Urinary bladder (tissue), 3 donors: ENCODE measurements at regions not wholly inside any gene's neighbourhood (a gene's known extent, or its start where the extent isn't known, plus 50 kb on each side); places are given as distances from the start of the nearest gene placed in this dataset.

Source experiments
- DNase-seq: peaks from one replicate; pipeline ENCODE4 v3.0.0-alpha.2; 2015; ENCODE audit errors: extremely low spot score
- H3K27ac ChIP-seq: one replicate; pipeline ENCODE4 v1.5.1; 2013; ENCODE audit warnings: low read depth, mild to moderate bottlenecking, moderate library complexity
- H3K36me3 ChIP-seq: one replicate; pipeline ENCODE4 v1.6.1; 2013; ENCODE audit warnings: mild to moderate bottlenecking, moderate library complexity; ENCODE audit not compliant: insufficient read depth
- H3K4me1 ChIP-seq: one replicate; pipeline ENCODE4 v1.6.1; 2013; ENCODE audit warnings: mild to moderate bottlenecking, moderate library complexity; ENCODE audit not compliant: insufficient read depth
- H3K4me3 ChIP-seq: one replicate; pipeline ENCODE4 v1.5.1; 2013; ENCODE audit warnings: low read depth, low read length
- WGBS: extraction: QIAGEN DNeasy Blood & Tissue Kit; methylation state at CpG from one replicate; pipeline ENCODE4 v1.1.7; 2013; 5-methylcytosine and 5-hydroxymethylcytosine counted together
- donor health status: healthy with polysubstance abuse.
- donor health status: healthy.

DNA sequence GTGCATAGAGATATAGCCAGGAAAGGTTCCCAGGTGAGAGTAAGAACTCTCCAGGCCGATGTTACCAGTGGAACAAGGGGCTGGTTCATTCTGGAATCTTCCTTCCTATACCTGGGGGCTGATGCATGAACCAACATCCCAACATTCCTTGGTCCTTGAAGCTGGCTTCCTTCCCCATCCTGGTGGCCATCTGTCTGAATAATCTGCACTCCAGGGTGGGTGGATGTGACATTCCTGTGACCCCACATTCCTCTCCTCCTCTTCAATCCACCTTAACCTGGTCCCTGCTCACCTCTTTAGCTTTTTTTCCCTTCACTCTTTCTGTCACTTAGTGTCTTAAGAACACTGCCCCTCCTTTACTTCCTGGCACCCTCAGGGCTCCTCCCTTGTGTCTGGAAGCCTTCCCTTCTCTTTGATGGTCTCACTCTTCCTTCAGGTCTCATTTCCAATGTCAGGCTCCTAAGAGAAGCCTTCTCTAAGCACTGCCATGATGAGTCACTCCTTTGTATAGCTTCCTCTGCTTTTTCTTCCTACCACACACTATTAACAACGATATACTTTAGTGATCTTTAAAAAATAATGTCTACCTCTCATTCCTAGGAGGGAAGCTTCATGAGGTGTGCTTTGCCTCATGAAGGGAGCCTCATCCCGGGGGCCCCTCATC is 80.3 kb downstream of the BOD1 start:
- Histone ChIP-seq H3K4me1 (no peaks in the 10 kb centered on the region), H3K27ac (no peak overlapping the region), H3K4me3 (no peak overlapping the region), H3K36me3 (no peaks in the 10 kb centered on the region)
- WGBS, result 85% methylated on average over 3 of the region's 3 CpGs
- DNase-seq, result no peak

DNA sequence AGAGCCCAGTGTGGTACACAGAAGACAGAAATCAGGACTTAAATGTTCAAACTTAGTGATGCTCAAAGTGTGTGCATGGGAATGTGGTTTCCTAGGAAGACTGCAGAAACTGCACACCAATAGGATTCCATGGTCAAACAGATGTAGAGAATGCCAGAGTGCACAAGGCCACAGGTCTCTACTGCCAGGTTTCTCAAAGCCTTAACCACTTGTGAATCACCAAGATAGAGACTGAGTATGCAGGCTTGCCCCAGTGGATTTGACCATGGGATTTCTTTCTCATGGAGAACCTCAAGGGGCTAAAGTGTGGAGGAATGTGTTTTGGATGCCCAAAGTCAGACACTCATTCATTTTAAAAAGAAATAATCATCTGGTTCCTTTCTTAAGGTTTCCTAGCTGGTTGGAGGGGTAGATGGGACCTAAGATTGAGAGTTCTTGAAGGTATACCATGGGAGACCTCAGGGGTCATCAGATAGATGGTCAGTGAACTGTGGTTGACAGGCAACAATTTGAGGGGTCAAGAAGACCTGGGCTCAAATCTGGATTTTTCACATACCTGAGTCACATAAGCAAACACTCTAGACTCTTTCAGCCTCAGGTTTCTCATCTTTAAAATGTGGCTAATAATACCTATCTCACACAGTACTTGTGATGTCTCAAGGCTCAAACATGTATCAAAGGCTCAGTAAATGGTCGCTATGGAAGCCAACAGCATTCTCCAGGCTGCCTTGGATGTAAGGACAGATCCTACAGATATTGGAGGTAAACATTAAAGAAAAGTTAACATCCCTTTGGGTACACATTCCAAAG is 81.1 kb downstream of the BOD1 start:
- 84% methylated on average over 1 of the region's 1 CpG for WGBS
- no peak for DNase-seq
- Histone ChIP-seq H3K27ac (no peak overlapping the region), H3K36me3 (no peaks in the 10 kb centered on the region), H3K4me3 (no peak overlapping the region), H3K4me1 (no peaks in the 10 kb centered on the region)

DNA sequence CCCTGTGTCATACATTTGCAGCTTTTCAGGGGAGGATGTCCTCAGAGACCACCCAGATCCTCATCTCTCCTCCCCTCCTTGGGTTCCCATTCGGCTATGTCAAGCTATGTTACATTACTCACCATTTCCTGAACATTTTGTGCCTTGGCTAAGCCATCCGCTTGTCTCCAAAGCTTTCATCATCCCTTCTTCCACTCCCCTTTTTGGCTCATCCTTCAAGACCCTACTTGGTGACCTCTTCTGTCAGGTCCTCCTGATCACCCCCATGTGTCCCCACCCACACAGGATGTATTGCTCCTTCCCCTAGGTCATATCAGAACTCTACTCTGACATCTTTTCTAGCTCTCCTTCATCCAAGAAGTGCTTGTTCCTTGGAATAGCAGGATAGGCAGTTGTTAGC is 81.8 kb downstream of the BOD1 start:
- H3K27ac ChIP-seq, result no peak overlapping the region
- H3K4me1 ChIP-seq, result no peaks in the 10 kb centered on the region
- DNase-seq, result no peak
- H3K4me3 ChIP-seq, result no peak overlapping the region
- H3K36me3 ChIP-seq, result no peaks in the 10 kb centered on the region
- 81% methylated on average over 2 of the region's 2 CpGs for WGBS

DNA sequence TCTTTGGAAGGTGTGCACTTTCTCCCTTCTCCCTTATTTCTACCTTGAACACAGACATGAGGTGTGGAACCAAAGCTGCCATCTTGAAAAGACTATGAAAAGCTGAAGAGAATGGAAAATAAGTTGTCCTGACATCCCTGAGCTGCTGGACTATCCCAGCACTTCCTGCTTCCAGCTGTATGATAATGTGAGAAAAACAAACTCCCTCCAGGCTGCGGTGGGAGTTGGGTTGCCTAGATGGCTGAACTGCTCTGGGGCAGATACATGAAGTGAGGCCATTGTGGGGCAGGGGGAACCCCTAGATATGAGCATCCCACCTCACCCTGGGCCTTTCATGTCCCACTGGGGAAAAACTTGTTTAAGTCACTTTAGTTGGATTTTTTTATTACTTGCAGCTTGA is 82.4 kb downstream of the BOD1 start:
- no peak overlapping the region for H3K4me3 ChIP-seq
- 0% methylated on average over 1 of the region's 1 CpG for WGBS
- no peak for DNase-seq
- H3K36me3 ChIP-seq, result no peaks in the 10 kb centered on the region
- no peak overlapping the region for H3K27ac ChIP-seq
- no peaks in the 10 kb centered on the region for H3K4me1 ChIP-seq

DNA sequence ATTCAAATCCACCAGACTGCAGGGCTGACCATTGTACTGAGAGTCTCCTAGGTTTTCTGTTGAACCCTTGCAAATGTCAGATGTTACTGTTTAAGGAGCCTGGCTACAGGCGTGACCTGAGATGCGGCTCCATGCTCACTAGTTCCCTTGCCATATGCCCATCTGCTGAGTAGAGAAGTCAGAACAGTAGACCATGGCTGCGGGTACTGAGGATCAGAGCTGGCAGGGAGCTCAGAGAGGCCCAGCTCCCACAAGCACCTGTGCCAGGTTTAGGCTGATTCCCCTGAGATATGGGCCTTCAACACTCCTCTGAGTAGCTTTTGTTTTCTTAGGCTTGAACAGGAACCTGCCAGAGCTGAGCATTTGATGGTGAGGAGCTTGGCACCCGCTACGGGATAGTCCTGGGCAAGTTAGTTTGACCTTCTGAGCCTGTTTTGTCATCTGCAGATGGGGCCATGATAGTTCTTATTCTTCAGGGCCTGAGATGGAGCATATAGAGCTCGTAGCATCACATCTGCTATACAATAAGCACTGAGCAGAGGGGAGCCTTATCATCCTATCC is 83.7 kb downstream of the BOD1 start:
- H3K27ac ChIP-seq, result no peak overlapping the region
- H3K4me3 ChIP-seq, result no peak overlapping the region
- H3K4me1 ChIP-seq, result no peaks in the 10 kb centered on the region
- DNase-seq, result no peak
- H3K36me3 ChIP-seq, result no peaks in the 10 kb centered on the region
- WGBS, result 92% methylated on average over 6 of the region's 6 CpGs

DNA sequence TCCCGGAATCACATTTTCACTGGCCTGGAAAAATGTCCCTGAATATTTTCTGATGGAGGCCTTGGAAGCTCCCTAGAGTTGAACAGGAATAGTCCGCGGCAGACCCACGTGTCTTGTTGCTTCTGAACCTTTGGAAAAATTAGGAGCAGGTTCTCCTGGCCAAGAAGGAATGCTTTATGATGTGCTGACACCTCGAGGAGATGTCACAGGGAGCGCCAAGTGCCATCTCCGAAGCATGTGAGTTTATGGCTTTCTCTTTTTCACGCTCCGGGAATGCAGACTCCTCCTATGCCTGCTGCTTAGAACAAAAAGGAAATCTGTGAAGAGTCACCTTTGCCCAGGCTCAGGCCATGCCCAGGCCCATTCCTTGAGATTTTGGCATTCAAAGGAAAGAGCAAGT is 84.6 kb downstream of the BOD1 start:
- Histone ChIP-seq H3K27ac (no peak overlapping the region), H3K36me3 (no peaks in the 10 kb centered on the region), H3K4me1 (no peaks in the 10 kb centered on the region), H3K4me3 (no peak overlapping the region)
- DNase-seq, result no peak
- 67% methylated on average over 9 of the region's 9 CpGs for WGBS

DNA sequence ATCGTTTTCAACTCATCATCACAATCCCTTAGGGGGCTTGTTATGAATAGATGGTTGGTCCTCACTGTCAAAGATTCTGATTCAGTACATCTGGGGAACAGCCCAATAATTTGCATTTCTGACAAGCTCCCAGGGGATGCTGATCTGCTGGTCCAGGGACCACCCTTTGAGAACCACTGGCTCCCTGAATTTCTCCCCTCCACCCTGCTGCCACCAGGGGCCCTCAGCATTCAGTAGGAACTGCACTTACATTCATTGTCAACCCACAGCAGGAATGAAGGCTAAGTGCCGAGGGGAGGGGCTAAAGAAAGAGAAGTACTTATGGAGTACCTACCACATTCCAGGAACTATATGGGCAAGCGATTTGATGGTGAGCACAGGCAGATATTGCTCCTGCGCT is 85.9 kb downstream of the BOD1 start:
- no peak for DNase-seq
- WGBS, result 82% methylated on average over 4 of the region's 4 CpGs
- Histone ChIP-seq H3K4me1 (no peaks in the 10 kb centered on the region), H3K4me3 (no peak overlapping the region), H3K36me3 (no peaks in the 10 kb centered on the region), H3K27ac (no peak overlapping the region)

DNA sequence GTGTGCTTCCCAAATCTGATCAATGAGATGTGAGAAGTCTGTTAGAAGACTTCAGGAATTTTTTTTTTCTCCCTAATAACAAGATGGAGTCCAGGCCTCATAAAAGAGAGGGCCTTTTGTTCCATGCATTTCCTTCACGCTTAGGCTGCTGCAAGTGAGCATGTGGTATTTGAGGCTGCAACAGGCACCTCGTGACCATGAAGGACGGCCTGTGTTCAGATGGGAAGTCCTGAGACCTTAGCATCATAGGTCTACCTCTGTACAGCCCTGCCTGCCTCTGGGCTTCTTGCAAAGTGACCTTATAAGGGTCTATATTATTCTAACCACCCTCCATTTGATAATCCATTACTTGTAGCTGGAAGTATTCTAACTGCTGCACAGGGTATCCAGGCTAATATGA is 86.6 kb downstream of the BOD1 start:
- Histone ChIP-seq H3K36me3 (no peaks in the 10 kb centered on the region), H3K4me3 (no peak overlapping the region), H3K27ac (no peak overlapping the region), H3K4me1 (no peaks in the 10 kb centered on the region)
- no peak for DNase-seq
- WGBS, result 93% methylated on average over 3 of the region's 3 CpGs

DNA sequence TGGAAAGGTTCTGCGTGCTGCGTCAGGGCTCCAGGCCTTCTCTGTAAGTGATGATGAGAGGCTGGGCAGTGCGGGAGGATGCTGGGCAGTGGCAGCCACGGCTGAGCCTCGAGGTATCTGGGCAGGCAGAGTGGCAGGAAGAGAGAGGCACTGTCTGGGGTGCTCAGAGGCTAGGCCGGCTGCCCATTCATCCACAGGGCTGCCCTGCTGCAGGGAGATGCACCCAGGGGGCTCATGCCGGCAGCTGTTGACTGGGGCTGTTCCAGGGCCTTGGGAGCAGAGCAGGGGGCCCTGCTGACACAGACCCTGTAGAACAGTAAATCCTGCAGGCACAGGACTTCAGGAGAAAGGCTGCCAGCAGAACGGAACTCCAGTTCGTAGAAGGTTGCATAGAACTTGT is 88.8 kb downstream of the BOD1 start:
- H3K27ac ChIP-seq, result no peak overlapping the region
- H3K36me3 ChIP-seq, result no peaks in the 10 kb centered on the region
- 85% methylated on average over 9 of the region's 9 CpGs for WGBS
- H3K4me3 ChIP-seq, result no peak overlapping the region
- no peaks in the 10 kb centered on the region for H3K4me1 ChIP-seq
- DNase-seq, result no peak

DNA sequence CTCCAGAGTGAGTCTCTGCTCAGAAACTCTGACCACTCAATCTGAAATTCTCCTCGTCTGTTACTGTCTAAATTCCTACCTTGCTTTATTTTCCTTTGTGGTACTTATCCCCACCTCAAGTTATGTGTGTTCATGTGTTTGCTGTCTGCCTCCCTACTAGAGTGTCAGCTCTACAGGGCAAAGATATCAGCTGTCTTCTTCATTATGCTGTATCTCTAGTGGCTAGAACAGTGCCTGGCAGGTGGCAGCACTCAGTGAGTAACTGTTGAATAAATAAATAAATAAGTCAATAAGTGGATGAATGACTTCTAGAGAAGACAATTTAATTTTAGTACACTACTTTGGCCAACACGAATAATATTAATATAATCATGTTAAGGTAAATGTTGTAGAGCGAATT is 92.3 kb downstream of the BOD1 start:
- no peaks in the 10 kb centered on the region for H3K4me1 ChIP-seq
- H3K36me3 ChIP-seq, result no peaks in the 10 kb centered on the region
- no peak overlapping the region for H3K4me3 ChIP-seq
- no peak overlapping the region for H3K27ac ChIP-seq
- 80% methylated on average over 3 of the region's 3 CpGs for WGBS
- DNase-seq, result no peak

DNA sequence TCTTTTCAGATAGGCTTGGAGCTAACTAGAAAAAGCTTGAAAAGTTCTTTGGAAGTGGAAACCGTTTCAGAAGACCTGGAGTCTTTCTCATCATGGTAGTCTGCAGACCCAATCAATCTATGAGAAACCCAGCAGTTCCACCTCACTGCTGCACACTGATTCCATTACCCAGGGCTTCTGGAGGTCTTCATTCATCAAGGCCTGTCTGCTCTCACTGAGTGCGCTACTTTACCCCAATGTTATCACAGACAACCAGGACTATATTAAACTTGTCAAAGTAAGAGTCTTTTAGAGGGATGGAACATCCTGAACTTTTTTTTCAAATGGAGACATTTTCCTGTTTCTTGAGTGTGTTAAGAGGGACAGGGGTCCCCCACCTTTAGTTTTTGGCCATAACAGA is 93.1 kb downstream of the BOD1 start:
- no peaks in the 10 kb centered on the region for H3K36me3 ChIP-seq
- no peaks in the 10 kb centered on the region for H3K4me1 ChIP-seq
- H3K4me3 ChIP-seq, result no peak overlapping the region
- WGBS, result 70% methylated on average over 2 of the region's 2 CpGs
- DNase-seq, result no peak
- H3K27ac ChIP-seq, result no peak overlapping the region

DNA sequence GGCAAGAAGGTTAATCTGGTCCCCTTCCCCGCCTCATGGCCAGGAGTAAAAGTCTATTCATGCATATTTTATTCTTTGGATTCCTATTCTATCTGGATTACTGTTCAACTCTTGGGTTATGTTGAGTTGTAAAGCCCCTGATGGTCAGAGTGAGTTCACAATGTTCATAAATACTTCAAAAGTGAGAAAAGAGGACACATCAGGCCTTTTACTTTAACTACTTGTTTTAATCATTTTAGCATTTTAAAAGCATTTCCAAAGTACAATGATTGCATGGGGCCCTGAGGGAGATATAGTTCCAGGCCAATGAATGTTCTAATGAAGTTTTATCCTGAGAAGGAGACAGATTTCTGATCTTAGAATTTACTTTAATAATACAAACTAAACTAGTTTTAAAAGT is 93.9 kb downstream of the BOD1 start:
- DNase-seq, result no peak
- Histone ChIP-seq H3K36me3 (no peaks in the 10 kb centered on the region), H3K4me3 (no peak overlapping the region), H3K27ac (no peak overlapping the region), H3K4me1 (no peaks in the 10 kb centered on the region)
- WGBS, result 89% methylated on average over 1 of the region's 1 CpG

DNA sequence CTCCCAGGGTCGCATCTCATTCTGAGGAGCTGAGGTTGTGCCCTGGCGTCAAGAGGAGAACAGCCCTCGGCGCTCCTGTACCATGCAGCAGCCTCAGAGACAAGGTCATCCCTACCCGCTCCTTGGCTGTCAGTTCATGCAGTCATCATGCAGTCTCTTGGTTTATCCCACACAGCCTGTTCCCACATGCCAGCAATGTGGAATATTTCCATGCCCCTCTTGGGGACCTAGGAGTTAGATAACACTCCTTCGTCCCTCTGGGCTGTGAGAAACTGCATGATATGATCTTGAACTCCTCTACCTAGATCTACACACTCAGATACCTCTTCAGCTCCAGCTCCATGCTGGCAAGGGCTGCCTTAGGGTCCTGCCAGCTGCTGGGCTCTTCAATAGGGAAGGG is 97.6 kb downstream of the BOD1 start:
- H3K27ac ChIP-seq, result no peak overlapping the region
- DNase-seq, result no peak
- 89% methylated on average over 6 of the region's 6 CpGs for WGBS
- no peak overlapping the region for H3K4me3 ChIP-seq
- no peaks in the 10 kb centered on the region for H3K4me1 ChIP-seq
- no peaks in the 10 kb centered on the region for H3K36me3 ChIP-seq

DNA sequence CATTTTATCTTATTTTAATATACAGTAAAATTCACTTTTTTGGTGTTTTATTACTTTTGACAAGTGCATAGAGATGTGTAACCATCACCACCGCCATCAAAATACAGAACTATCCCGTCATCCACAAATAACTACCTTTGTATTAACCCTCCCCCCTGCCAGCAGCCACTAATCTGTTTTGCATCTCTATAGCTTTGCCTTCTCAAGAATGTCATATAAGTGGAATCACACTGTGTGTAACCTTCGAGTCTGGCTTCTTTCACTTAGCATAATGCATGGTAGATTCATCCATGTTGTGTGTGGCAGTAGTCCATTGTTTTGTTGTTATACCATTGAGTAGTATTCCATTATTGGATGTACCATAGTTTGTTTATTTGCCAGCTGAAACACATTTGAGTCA is 98.8 kb downstream of the BOD1 start:
- no peak for DNase-seq
- Histone ChIP-seq H3K36me3 (no peaks in the 10 kb centered on the region), H3K27ac (no peak overlapping the region), H3K4me1 (no peaks in the 10 kb centered on the region), H3K4me3 (no peak overlapping the region)
- WGBS, result 72% methylated on average over 3 of the region's 3 CpGs
